Ascending aorta (tissue), 2 donors: ENCODE measurements at regions not wholly inside any gene's neighbourhood (a gene's known extent, or its start where the extent isn't known, plus 50 kb on each side); places are given as distances from the start of the nearest gene placed in this dataset.

Experiments
- DNase-seq, 2 donors: peaks; one replicate each; pipeline ENCODE4 v3.0.0-alpha.2; 2019; ENCODE audit warnings: low spot score in 2 of 2
- H3K27ac ChIP-seq, 2 donors: fragments of 200-600 bp; sonication (generic); one replicate each; pipeline ENCODE4 v1.5.1; 2016 to 2017; ENCODE audit warnings: mild to moderate bottlenecking in 1 of 2
- H3K27me3 ChIP-seq: fragments of 200-600 bp; sonication (generic); one replicate; pipeline ENCODE4 v1.5.1; 2017
- H3K36me3 ChIP-seq, 2 donors: fragments of 200-600 bp; sonication (generic); one replicate each; pipeline ENCODE4 v1.5.1; 2016
- H3K4me1 ChIP-seq, 2 donors: fragments of 200-600 bp; sonication (generic); one replicate each; pipeline ENCODE4 v1.5.1; 2016 to 2017; ENCODE audit warnings: mild to moderate bottlenecking in 1 of 2
- H3K4me3 ChIP-seq, 2 donors: fragments of 200-600 bp; sonication (generic); one replicate each; pipeline ENCODE4 v1.5.1; 2016 to 2017; ENCODE audit warnings: mild to moderate bottlenecking in 1 of 2
- H3K9me3 ChIP-seq, 2 donors: fragments of 200-600 bp; sonication (generic); one replicate each; pipeline ENCODE4 v1.5.1; 2016
- CTCF ChIP-seq, 3 experiments: fragments of 200-600 bp in 2 of 3; fragments of 450-650 bp in 1 of 3; sonication (generic) in 2 of 3; IDR thresholded peaks; one replicate each; pipeline ENCODE4 v1.5.1; 2016 to 2019; ENCODE audit warnings: antibody characterized with exemption in 3 of 3, mild to moderate bottlenecking in 1 of 3, moderate library complexity in 1 of 3
- intact Hi-C: fragments of 100-400 bp; cut with DNase I; formaldehyde crosslinking; loops from one replicate; pipeline ENCODE4 v1.15.1; 2023

- no peak for DNase-seq
These were observed 900.3 kb downstream of the CCSER2 start for GRCh38 chr10:85228726-85229125.

GRCh38 chr10:85231534-85232270 is 903.3 kb downstream of the CCSER2 start:
- TF ChIP-seq CTCF (IDR thresholded peaks at IDR 0.05), result no peak
- intact Hi-C loops, result no loop called here
- no peaks in the 10 kb centered on the region for H3K4me1 ChIP-seq
- no peaks in the 10 kb centered on the region for H3K36me3 ChIP-seq
- H3K9me3 ChIP-seq, result no peaks in the 10 kb centered on the region
- no peak overlapping the region for H3K4me3 ChIP-seq
- no peaks in the 10 kb centered on the region for H3K27me3 ChIP-seq
- H3K27ac ChIP-seq, result no peak overlapping the region
- no peak for DNase-seq

More at GRCh38 chr10:85228726-85229125, 900.3 kb downstream of the CCSER2 start:
- TF ChIP-seq CTCF (IDR thresholded peaks at IDR 0.05), result no peak
- Histone ChIP-seq H3K27me3 (no peaks in the 10 kb centered on the region), H3K36me3 (no peaks in the 10 kb centered on the region), H3K9me3 (no peaks in the 10 kb centered on the region), H3K27ac (no peak overlapping the region), H3K4me1 (no peaks in the 10 kb centered on the region), H3K4me3 (no peak overlapping the region)
- intact Hi-C loops, result no loop called here

DNA sequence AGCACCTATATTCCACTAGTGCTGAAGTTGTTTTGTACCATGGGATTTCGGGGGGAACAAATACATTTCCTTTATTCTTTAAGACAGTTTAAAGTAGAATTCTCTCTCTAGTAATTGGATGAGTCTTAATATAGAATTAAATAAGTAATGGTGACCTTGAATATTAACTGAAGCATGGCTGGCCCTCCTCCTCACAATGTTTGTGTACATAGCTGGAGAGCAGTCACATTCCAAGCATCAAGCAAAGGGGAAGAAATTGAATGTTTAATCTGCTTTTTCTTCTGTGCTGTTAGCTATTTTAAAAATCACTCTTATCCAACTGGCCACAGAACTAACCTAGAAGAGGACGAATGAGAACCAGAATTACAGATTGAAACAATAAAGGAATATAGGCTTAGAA is 906.9 kb downstream of the CCSER2 start:
- Histone ChIP-seq H3K4me1 (no peaks in the 10 kb centered on the region), H3K9me3 (no peaks in the 10 kb centered on the region), H3K4me3 (no peak overlapping the region), H3K27me3 (no peaks in the 10 kb centered on the region), H3K36me3 (no peaks in the 10 kb centered on the region), H3K27ac (no peak overlapping the region)
- TF ChIP-seq CTCF (IDR thresholded peaks at IDR 0.05), result no peak
- DNase-seq, result no peak
- intact Hi-C loops, result no loop called here

DNA sequence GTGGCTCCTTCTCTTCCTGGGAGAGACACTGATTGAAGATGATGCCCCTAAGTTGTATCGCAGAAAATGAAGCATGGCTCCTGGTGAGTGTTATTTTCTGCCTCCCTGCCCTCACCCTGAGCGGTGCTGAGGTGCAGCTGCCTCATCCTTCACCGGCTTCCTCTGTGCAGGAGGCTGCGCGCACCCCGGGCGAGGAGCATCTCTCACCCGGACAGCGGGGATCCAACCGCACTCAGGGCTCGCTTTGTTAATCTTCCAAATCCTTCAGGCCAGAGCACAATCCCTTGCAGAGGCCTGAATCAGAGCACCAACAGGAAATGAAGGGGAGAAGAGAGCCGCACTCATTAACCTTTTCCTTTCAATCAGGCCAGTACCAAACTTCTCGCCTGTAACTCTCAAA is 910.3 kb downstream of the CCSER2 start:
- no peaks in the 10 kb centered on the region for H3K4me1 ChIP-seq
- H3K27ac ChIP-seq, result no peak overlapping the region
- no peak for DNase-seq
- H3K4me3 ChIP-seq, result no peak overlapping the region
- intact Hi-C loops, result no loop called here
- H3K36me3 ChIP-seq, result no peaks in the 10 kb centered on the region
- no peak for TF ChIP-seq CTCF (IDR thresholded peaks at IDR 0.05)
- H3K27me3 ChIP-seq, result no peaks in the 10 kb centered on the region
- no peaks in the 10 kb centered on the region for H3K9me3 ChIP-seq

DNA sequence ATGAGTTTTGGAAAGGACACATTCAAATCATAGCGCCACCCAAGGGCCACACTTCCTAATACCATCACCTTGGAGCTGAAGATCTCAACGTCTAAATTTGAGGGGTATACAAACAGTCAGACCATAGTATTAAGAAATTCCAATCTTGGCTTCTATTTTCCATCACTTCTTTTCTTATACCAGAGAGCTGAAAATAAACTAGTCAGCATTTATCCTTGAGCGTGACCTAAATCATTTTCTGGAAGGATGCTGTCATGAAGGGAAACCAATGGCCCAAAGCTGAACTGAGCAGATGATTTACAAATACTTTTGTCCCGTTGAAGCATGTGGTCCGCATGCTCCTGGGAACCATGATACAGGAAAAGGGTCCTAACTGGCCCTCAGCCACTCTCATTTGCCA is 921.9 kb downstream of the CCSER2 start:
- Histone ChIP-seq H3K9me3 (no peaks in the 10 kb centered on the region), H3K27me3 (no peaks in the 10 kb centered on the region), H3K4me1 (no peaks in the 10 kb centered on the region), H3K4me3 (no peak overlapping the region), H3K27ac (no peak overlapping the region), H3K36me3 (no peaks in the 10 kb centered on the region)
- DNase-seq, result no peak
- no peak for TF ChIP-seq CTCF (IDR thresholded peaks at IDR 0.05)
- intact Hi-C loops, result no loop called here

GRCh38 chr10:85256481-85256880 is 928.1 kb downstream of the CCSER2 start:
- no peak for DNase-seq
- no peak for TF ChIP-seq CTCF (IDR thresholded peaks at IDR 0.05)
- no peaks in the 10 kb centered on the region for H3K4me1 ChIP-seq
- no peaks in the 10 kb centered on the region for H3K27me3 ChIP-seq
- H3K36me3 ChIP-seq, result no peaks in the 10 kb centered on the region
- H3K4me3 ChIP-seq, result no peak overlapping the region
- H3K9me3 ChIP-seq, result no peaks in the 10 kb centered on the region
- intact Hi-C loops, result no loop called here
- no peak overlapping the region for H3K27ac ChIP-seq
